Retinal pigment epithelial cell (primary cell): ENCODE measurements at regions not wholly inside any gene's neighbourhood (a gene's known extent, or its start where the extent isn't known, plus 50 kb on each side); places are given as distances from the start of the nearest gene placed in this dataset.

ENCODE experiments used
- DNase-seq: peaks from one replicate; pipeline ENCODE4 v3.0.0-alpha.2; 2010; ENCODE audit warnings: low read depth
- H3K4me3 ChIP-seq: 2 replicates; pipeline ENCODE4 v1.5.1; 2011; ENCODE audit warnings: mild to moderate bottlenecking, low read length, control low read depth, moderate library complexity
- TF ChIP-seq, protein P1 (sequence below): conservative IDR thresholded peaks from 2 replicates; pipeline ENCODE4 v1.5.1; 2011; ENCODE audit warnings: low read depth, low read length, control low read depth, inconsistent platforms

DNA sequence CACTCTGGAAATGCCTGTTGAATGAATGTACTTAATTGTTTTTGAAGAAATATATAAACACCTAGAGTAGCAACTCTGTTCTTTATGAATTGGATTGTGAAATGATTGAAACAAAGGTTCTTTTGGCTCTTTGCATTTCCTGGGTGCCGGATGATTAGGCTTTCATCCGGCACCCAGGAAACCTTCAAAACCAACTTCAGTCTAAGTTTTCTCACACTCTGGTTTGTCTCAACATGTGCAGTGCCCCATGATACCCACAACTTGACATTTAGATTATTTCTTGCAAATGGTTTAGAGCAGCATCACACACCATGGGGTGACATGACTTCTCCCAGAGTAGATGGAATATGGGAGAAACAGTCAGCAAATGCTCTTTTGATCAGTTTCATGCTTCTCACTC, 354.9 kb downstream of the BARHL2 start:
- no peak overlapping the region for H3K4me3 ChIP-seq
- TF ChIP-seq, protein P1, sequence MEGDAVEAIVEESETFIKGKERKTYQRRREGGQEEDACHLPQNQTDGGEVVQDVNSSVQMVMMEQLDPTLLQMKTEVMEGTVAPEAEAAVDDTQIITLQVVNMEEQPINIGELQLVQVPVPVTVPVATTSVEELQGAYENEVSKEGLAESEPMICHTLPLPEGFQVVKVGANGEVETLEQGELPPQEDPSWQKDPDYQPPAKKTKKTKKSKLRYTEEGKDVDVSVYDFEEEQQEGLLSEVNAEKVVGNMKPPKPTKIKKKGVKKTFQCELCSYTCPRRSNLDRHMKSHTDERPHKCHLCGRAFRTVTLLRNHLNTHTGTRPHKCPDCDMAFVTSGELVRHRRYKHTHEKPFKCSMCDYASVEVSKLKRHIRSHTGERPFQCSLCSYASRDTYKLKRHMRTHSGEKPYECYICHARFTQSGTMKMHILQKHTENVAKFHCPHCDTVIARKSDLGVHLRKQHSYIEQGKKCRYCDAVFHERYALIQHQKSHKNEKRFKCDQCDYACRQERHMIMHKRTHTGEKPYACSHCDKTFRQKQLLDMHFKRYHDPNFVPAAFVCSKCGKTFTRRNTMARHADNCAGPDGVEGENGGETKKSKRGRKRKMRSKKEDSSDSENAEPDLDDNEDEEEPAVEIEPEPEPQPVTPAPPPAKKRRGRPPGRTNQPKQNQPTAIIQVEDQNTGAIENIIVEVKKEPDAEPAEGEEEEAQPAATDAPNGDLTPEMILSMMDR = no peak
- DNase-seq = no peak

DNA sequence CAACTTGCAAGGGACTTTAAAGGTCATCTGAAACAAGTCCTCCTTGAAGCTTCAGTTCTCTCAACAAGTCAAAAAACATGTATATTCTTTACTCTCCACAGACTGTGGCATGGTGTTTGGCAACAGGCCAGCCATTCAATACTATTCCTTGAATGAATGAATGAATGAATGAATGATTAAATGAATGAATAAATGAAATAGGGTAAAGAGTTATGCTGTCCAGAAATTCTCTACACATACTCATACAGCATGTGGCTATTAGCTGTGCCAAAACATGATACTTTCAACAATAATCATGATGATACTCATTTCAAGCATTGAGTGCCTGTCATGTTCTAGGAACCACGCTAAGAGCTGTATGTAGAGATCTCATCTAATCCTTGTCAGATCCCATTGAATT, 356.1 kb downstream of the BARHL2 start:
- no peak overlapping the region for H3K4me3 ChIP-seq
- TF ChIP-seq, protein P1 = no peak
- no peak for DNase-seq

DNA sequence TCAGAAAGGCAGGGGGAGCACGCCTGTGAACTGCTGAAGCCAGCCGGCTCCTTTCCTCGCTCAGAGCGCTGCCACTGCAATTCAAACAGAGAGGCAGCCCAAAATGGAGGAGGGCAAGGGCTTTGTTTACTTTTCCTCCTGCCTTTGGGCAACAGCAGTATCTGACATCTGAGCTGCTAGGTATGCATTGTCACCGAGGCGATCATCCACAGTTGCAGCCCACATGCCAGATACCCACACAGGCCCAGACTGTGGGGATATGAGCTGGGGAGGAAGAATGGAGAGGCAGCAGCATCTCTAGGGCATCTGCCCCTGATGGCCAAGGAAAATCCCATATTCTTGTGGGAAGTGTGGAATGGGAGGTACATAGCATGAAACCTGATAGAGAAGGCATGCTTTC, 357.1 kb downstream of the BARHL2 start:
- TF ChIP-seq, protein P1 = no peak
- no peak for DNase-seq
- no peak overlapping the region for H3K4me3 ChIP-seq

DNA sequence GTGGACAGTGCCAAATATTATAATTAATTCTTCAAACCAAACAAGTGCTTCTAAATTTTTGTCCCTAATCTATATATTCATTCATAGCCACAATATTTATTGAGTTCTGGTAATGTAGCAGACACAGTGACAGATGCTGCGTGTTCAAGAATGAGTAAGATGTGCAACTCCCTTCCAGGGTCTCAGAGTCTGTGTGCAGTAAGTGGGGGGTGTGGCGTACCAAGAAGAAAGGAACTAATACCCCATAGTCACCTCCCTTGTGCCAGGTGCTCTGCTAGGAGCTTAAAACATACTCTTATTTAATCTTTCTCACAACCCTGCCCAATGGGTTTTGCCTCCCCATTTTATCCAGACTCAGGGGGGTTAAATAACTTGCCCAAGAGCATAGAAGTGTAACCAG, 358.7 kb downstream of the BARHL2 start:
- no peak overlapping the region for H3K4me3 ChIP-seq
- no peak for DNase-seq
- TF ChIP-seq, protein P1 = no peak

DNA sequence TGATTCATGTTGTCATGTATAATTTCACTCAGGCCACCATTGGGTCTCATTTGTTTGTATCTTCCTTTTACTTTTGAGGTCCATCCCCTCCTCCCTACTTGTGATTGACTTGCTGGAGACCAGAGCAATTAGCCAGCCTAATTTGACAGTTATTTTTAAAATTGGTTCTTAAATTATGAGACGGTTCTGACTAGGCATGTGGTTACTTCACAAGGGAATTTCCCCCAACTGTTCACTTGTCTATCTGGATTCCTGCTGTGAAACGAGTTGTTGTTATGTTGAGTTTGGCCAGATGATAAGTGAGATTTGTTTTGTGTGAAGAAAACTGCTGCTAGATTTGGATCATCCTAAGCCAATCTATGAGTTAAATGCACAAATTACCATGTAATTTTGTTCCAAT, 359.1 kb downstream of the BARHL2 start:
- H3K4me3 ChIP-seq = no peak overlapping the region
- TF ChIP-seq, protein P1 = no peak
- DNase-seq = no peak

DNA sequence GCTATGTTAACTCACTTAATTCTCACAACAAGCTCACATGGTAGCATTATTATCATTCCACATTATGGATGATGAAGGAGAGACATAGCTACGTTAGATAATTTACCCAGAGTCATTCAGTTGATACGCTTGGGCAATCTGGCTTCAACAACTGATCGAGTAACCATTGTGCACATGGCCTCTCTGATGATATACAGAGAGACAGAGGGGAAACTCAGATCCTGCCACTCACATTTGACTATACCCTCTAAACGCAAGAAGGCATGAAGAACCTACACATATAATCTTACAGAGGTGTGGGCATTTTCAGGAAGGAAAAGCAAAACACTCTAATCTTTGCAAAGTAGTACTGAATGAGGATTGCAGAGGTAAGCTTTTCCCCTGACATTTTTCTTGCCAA, 360.1 kb downstream of the BARHL2 start:
- TF ChIP-seq, protein P1 = no peak
- H3K4me3 ChIP-seq = no peak overlapping the region
- no peak for DNase-seq

DNA sequence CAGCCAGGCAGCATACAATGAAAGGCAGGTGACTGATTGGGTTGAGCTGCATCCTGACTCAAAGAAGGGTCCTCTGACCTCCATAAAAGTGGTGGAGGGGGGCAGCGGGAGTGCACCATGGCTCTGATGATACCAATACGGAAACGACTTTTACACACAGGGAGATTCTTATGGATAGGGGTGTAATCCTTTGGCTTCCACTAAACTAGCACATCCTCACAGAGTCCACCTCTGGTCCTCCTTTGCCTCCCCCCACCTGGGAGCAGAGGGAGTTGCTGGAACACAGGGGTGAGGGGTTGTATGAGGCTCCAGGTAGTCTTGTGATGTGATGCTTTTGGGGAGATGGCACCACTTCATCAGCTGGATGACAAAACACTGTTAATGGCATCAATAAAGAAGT, 361.0 kb downstream of the BARHL2 start:
- no peak for DNase-seq
- TF ChIP-seq, protein P1 = no peak
- no peak overlapping the region for H3K4me3 ChIP-seq
